ENCODE measurements at regions not wholly inside any gene's neighbourhood (a gene's known extent, or its start where the extent isn't known, plus 50 kb on each side); places are given as distances from the start of the nearest gene placed in this dataset.
"Not testable (repeated sequence)": the region's sequence is repeated elsewhere in the genome, so short reads cannot be mapped to it uniquely, and the experiment has no call there.

GRCh38 chr2:176985871-176986270 is 226.7 kb upstream of the HNRNPA3 start:
- no peaks in the 10 kb centered on the region for H3K4me1 Mint-ChIP-seq
- H3K27ac Mint-ChIP-seq: no peak overlapping the region
- H3K4me3 Mint-ChIP-seq: no peak overlapping the region
- H3K9me3 Mint-ChIP-seq: no peaks in the 10 kb centered on the region
- no peaks in the 10 kb centered on the region for H3K36me3 Mint-ChIP-seq
- no peak for DNase-seq (ENCODE audit: low spot score in 2 of 2)
- no peak for ATAC-seq

- no peak for ATAC-seq
- no peak for DNase-seq (ENCODE audit: low spot score in 2 of 2)
- H3K4me1 Mint-ChIP-seq: no peaks in the 10 kb centered on the region
- H3K9me3 Mint-ChIP-seq: no peaks in the 10 kb centered on the region
- H3K36me3 Mint-ChIP-seq: no peaks in the 10 kb centered on the region
- no peak overlapping the region for H3K4me3 Mint-ChIP-seq
- H3K27ac Mint-ChIP-seq: no peak overlapping the region
Observed at GRCh38 chr2:176986487-176986886, 226.1 kb upstream of the HNRNPA3 start.

- H3K36me3 Mint-ChIP-seq: no peaks in the 10 kb centered on the region
- no peaks in the 10 kb centered on the region for H3K4me1 Mint-ChIP-seq
- H3K27ac Mint-ChIP-seq: no peak overlapping the region
- no peaks in the 10 kb centered on the region for H3K9me3 Mint-ChIP-seq
- ATAC-seq: no peak
- H3K4me3 Mint-ChIP-seq: no peak overlapping the region
- DNase-seq (ENCODE audit: low spot score in 2 of 2): no peak
Observed at GRCh38 chr2:176991411-176991810, 221.2 kb upstream of the HNRNPA3 start.

- DNase-seq (ENCODE audit: low spot score in 2 of 2): peak in 1 of 2 donors; percentile 61
- peak overlapping the region; percentile 66 for H3K27ac Mint-ChIP-seq
- H3K4me1 Mint-ChIP-seq: peaks cover 18% of the 10 kb centered on the region
- H3K9me3 Mint-ChIP-seq: no peaks in the 10 kb centered on the region
- ATAC-seq: peak; percentile 95
- peaks cover 7% of the 10 kb centered on the region for H3K36me3 Mint-ChIP-seq
- no peak overlapping the region for H3K4me3 Mint-ChIP-seq
Observed at GRCh38 chr2:176997074-176997791, 215.4 kb upstream of the HNRNPA3 start.

GRCh38 chr2:176997792-176998169 is 214.8 kb upstream of the HNRNPA3 start:
- Mint-ChIP-seq H3K4me1 (peaks cover 18% of the 10 kb centered on the region), H3K9me3 (no peaks in the 10 kb centered on the region), H3K4me3 (no peak overlapping the region), H3K36me3 (peaks cover 7% of the 10 kb centered on the region), H3K27ac (peak overlapping the region; percentile 66)
- no peak for DNase-seq (ENCODE audit: low spot score in 2 of 2)
- ATAC-seq: peak; percentile 42

- ATAC-seq: peak; percentile 52
- peaks cover 7% of the 10 kb centered on the region for H3K36me3 Mint-ChIP-seq
- H3K4me1 Mint-ChIP-seq: peaks cover 18% of the 10 kb centered on the region
- no peak overlapping the region for H3K4me3 Mint-ChIP-seq
- H3K9me3 Mint-ChIP-seq: no peaks in the 10 kb centered on the region
- H3K27ac Mint-ChIP-seq: no peak overlapping the region
- DNase-seq (ENCODE audit: low spot score in 2 of 2): no peak
Observed at GRCh38 chr2:176999301-176999700, 213.3 kb upstream of the HNRNPA3 start.

GRCh38 chr2:177000061-177000714 is 212.4 kb upstream of the HNRNPA3 start:
- Mint-ChIP-seq H3K27ac (no peak overlapping the region), H3K9me3 (no peaks in the 10 kb centered on the region), H3K4me1 (peaks cover 18% of the 10 kb centered on the region), H3K36me3 (peaks cover 7% of the 10 kb centered on the region), H3K4me3 (no peak overlapping the region)
- ATAC-seq (no peak), DNase-seq (ENCODE audit: low spot score in 2 of 2) (no peak)

- H3K27ac Mint-ChIP-seq: no peak overlapping the region
- no peaks in the 10 kb centered on the region for H3K9me3 Mint-ChIP-seq
- H3K4me3 Mint-ChIP-seq: no peak overlapping the region
- no peak for ATAC-seq
- no peak for DNase-seq (ENCODE audit: low spot score in 2 of 2)
- H3K36me3 Mint-ChIP-seq: peaks cover 7% of the 10 kb centered on the region
- H3K4me1 Mint-ChIP-seq: peaks cover 18% of the 10 kb centered on the region
Observed at GRCh38 chr2:177000715-177001072, 211.9 kb upstream of the HNRNPA3 start.

- DNase-seq (ENCODE audit: low spot score in 2 of 2) (no peak), ATAC-seq (no peak)
- H3K4me3 Mint-ChIP-seq: no peak overlapping the region
- H3K9me3 Mint-ChIP-seq: no peaks in the 10 kb centered on the region
- peaks cover 18% of the 10 kb centered on the region for H3K4me1 Mint-ChIP-seq
- H3K36me3 Mint-ChIP-seq: peaks cover 7% of the 10 kb centered on the region
- no peak overlapping the region for H3K27ac Mint-ChIP-seq
Observed at GRCh38 chr2:177001334-177001733, 211.3 kb upstream of the HNRNPA3 start.

GRCh38 chr2:177002983-177003382 is 209.6 kb upstream of the HNRNPA3 start:
- Mint-ChIP-seq H3K4me3 (no peak overlapping the region), H3K4me1 (peaks cover 11% of the 10 kb centered on the region), H3K9me3 (no peaks in the 10 kb centered on the region), H3K36me3 (no peaks in the 10 kb centered on the region), H3K27ac (no peak overlapping the region)
- no peak for ATAC-seq
- no peak for DNase-seq (ENCODE audit: low spot score in 2 of 2)

- not testable (repeated sequence) for H3K27ac Mint-ChIP-seq; H3K9me3 Mint-ChIP-seq; H3K4me3 Mint-ChIP-seq; H3K36me3 Mint-ChIP-seq; DNase-seq (ENCODE audit: low spot score in 2 of 2); ATAC-seq; H3K4me1 Mint-ChIP-seq
Observed at GRCh38 chr2:177007726-177008125, 204.9 kb upstream of the HNRNPA3 start.

- not testable (repeated sequence) for DNase-seq (ENCODE audit: low spot score in 2 of 2); H3K27ac Mint-ChIP-seq; H3K4me1 Mint-ChIP-seq; H3K9me3 Mint-ChIP-seq; ATAC-seq; H3K36me3 Mint-ChIP-seq; H3K4me3 Mint-ChIP-seq
Observed at GRCh38 chr2:177008662-177009061, 203.9 kb upstream of the HNRNPA3 start.

- DNase-seq (ENCODE audit: low spot score in 2 of 2): no peak
- H3K4me1 Mint-ChIP-seq: no peaks in the 10 kb centered on the region
- no peak overlapping the region for H3K27ac Mint-ChIP-seq
- ATAC-seq: no peak
- H3K9me3 Mint-ChIP-seq: no peaks in the 10 kb centered on the region
- H3K36me3 Mint-ChIP-seq: no peaks in the 10 kb centered on the region
- no peak overlapping the region for H3K4me3 Mint-ChIP-seq
Observed at GRCh38 chr2:177010146-177010545, 202.4 kb upstream of the HNRNPA3 start.

- H3K36me3 Mint-ChIP-seq: no peaks in the 10 kb centered on the region
- no peak overlapping the region for H3K27ac Mint-ChIP-seq
- no peaks in the 10 kb centered on the region for H3K9me3 Mint-ChIP-seq
- no peak for ATAC-seq
- no peak overlapping the region for H3K4me3 Mint-ChIP-seq
- DNase-seq (ENCODE audit: low spot score in 2 of 2): no peak
- H3K4me1 Mint-ChIP-seq: no peaks in the 10 kb centered on the region
Observed at GRCh38 chr2:177010861-177011260, 201.7 kb upstream of the HNRNPA3 start.

- DNase-seq (ENCODE audit: low spot score in 2 of 2) (no peak), ATAC-seq (no peak)
- Mint-ChIP-seq H3K36me3 (no peaks in the 10 kb centered on the region), H3K9me3 (no peaks in the 10 kb centered on the region), H3K27ac (no peak overlapping the region), H3K4me1 (no peaks in the 10 kb centered on the region), H3K4me3 (no peak overlapping the region)
Observed at GRCh38 chr2:177014946-177015345, 197.6 kb upstream of the HNRNPA3 start.

- H3K27ac Mint-ChIP-seq: no peak overlapping the region
- H3K9me3 Mint-ChIP-seq: no peaks in the 10 kb centered on the region
- no peaks in the 10 kb centered on the region for H3K36me3 Mint-ChIP-seq
- DNase-seq (ENCODE audit: low spot score in 2 of 2): no peak
- ATAC-seq: no peak
- no peaks in the 10 kb centered on the region for H3K4me1 Mint-ChIP-seq
- no peak overlapping the region for H3K4me3 Mint-ChIP-seq
Observed at GRCh38 chr2:177015356-177015923, 197.2 kb upstream of the HNRNPA3 start.

Data from stimulated activated effector memory CD8-positive, alpha-beta T cell treated with anti-CD3 and anti-CD28 coated beads, Interleukin-12 subunit alpha, Interleukin-12 subunit beta, amount 100 ng/mL, for 72 hours (primary cell).